HT1080 (cell line): ENCODE measurements at regions not wholly inside any gene's neighbourhood (a gene's known extent, or its start where the extent isn't known, plus 50 kb on each side); places are given as distances from the start of the nearest gene placed in this dataset.

ENCODE experiments used
- DNase-seq: peaks from one replicate; pipeline ENCODE4 v3.0.0-alpha.2; 2015; ENCODE audit warnings: low read depth

- DNase-seq, result no peak
Measured at GRCh38 chr2:155690785-155691184, 641.7 kb downstream of the NR4A2 start.

GRCh38 chr2:155689791-155690190 is 642.7 kb downstream of the NR4A2 start:
- DNase-seq, result no peak

- no peak for DNase-seq
Measured at GRCh38 chr2:155687181-155687580, 645.3 kb downstream of the NR4A2 start.

GRCh38 chr2:155679647-155680046 is 652.9 kb downstream of the NR4A2 start:
- DNase-seq, result no peak

- DNase-seq, result no peak
Measured at GRCh38 chr2:155675920-155676319, 656.6 kb downstream of the NR4A2 start.

GRCh38 chr2:155665704-155666103 is 666.8 kb downstream of the NR4A2 start:
- no peak for DNase-seq

- peak; percentile 17 for DNase-seq
Measured at GRCh38 chr2:155663265-155663664, 669.3 kb downstream of the NR4A2 start.

GRCh38 chr2:155662224-155662623 is 670.3 kb downstream of the NR4A2 start:
- no peak for DNase-seq

GRCh38 chr2:155653176-155653575 is 679.3 kb downstream of the NR4A2 start:
- no peak for DNase-seq

GRCh38 chr2:155651851-155652250 is 680.7 kb downstream of the NR4A2 start:
- DNase-seq, result no peak

- DNase-seq, result no peak
Measured at GRCh38 chr2:155645791-155646190, 686.7 kb downstream of the NR4A2 start.

GRCh38 chr2:155643056-155643775 is 689.3 kb downstream of the NR4A2 start:
- no peak for DNase-seq

- DNase-seq, result peak; percentile 53
Measured at GRCh38 chr2:155633887-155634570, 698.5 kb downstream of the NR4A2 start.

GRCh38 chr2:155633060-155633839 is 699.3 kb downstream of the NR4A2 start:
- peak; percentile 7 for DNase-seq

- no peak for DNase-seq
Measured at GRCh38 chr2:155630760-155631159, 701.8 kb downstream of the NR4A2 start.

GRCh38 chr2:155622443-155622842 is 710.1 kb downstream of the NR4A2 start:
- DNase-seq, result no peak

- no peak for DNase-seq
Measured at GRCh38 chr2:155600914-155601760, 731.4 kb downstream of the NR4A2 start.

GRCh38 chr2:155600296-155600695 is 732.2 kb downstream of the NR4A2 start:
- no peak for DNase-seq

- DNase-seq, result no peak
Measured at GRCh38 chr2:155599834-155600233, 732.7 kb downstream of the NR4A2 start.

GRCh38 chr2:155583674-155584195 is 748.8 kb downstream of the NR4A2 start:
- DNase-seq, result no peak

- no peak for DNase-seq
Measured at GRCh38 chr2:155574941-155575340, 757.6 kb downstream of the NR4A2 start.
